ENCODE measurements at regions not wholly inside any gene's neighbourhood (a gene's known extent, or its start where the extent isn't known, plus 50 kb on each side); places are given as distances from the start of the nearest gene placed in this dataset.

- TF ChIP-seq ZBTB33 (IDR thresholded peaks at IDR 0.05) (no peak), CTCF (IDR thresholded peaks at IDR 0.05 in 2 of 3, conservative IDR thresholded peaks at IDR 0.05 in 1 of 3; ENCODE audit: control insufficient read depth in 2 of 3, extremely low read depth in 1 of 3, insufficient read depth in 1 of 3, low read depth in 3 of 3, low read length in 3 of 3) (no peak), SKIL (IDR thresholded peaks at IDR 0.05; ENCODE audit: low read depth, poor library complexity, severe bottlenecking) (no peak), POLR2A (IDR thresholded peaks at IDR 0.05; ENCODE audit: low read depth, low read length) (no peak), BMI1 (IDR thresholded peaks at IDR 0.05; ENCODE audit: borderline replicate concordance) (no peak), EZH2 (IDR thresholded peaks at IDR 0.05; ENCODE audit: borderline replicate concordance, control insufficient read depth, low read depth, low read length) (no peak), POLR2AphosphoS5 (IDR thresholded peaks at IDR 0.05; ENCODE audit: low read length) (no peak), ZBTB4 (CRISPR knock-in tag; IDR thresholded peaks at IDR 0.05) (no peak), EP300 (IDR thresholded peaks at IDR 0.05; ENCODE audit: borderline replicate concordance in 1 of 2, control insufficient read depth in 1 of 2, low read depth in 2 of 2, low read length in 2 of 2) (no peak)
- TF ChIP-seq, protein P1, sequence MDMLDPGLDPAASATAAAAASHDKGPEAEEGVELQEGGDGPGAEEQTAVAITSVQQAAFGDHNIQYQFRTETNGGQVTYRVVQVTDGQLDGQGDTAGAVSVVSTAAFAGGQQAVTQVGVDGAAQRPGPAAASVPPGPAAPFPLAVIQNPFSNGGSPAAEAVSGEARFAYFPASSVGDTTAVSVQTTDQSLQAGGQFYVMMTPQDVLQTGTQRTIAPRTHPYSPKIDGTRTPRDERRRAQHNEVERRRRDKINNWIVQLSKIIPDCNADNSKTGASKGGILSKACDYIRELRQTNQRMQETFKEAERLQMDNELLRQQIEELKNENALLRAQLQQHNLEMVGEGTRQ (IDR thresholded peaks at IDR 0.05; ENCODE audit: borderline replicate concordance, low read depth, low read length) = no peak
- TF ChIP-seq, protein P2, sequence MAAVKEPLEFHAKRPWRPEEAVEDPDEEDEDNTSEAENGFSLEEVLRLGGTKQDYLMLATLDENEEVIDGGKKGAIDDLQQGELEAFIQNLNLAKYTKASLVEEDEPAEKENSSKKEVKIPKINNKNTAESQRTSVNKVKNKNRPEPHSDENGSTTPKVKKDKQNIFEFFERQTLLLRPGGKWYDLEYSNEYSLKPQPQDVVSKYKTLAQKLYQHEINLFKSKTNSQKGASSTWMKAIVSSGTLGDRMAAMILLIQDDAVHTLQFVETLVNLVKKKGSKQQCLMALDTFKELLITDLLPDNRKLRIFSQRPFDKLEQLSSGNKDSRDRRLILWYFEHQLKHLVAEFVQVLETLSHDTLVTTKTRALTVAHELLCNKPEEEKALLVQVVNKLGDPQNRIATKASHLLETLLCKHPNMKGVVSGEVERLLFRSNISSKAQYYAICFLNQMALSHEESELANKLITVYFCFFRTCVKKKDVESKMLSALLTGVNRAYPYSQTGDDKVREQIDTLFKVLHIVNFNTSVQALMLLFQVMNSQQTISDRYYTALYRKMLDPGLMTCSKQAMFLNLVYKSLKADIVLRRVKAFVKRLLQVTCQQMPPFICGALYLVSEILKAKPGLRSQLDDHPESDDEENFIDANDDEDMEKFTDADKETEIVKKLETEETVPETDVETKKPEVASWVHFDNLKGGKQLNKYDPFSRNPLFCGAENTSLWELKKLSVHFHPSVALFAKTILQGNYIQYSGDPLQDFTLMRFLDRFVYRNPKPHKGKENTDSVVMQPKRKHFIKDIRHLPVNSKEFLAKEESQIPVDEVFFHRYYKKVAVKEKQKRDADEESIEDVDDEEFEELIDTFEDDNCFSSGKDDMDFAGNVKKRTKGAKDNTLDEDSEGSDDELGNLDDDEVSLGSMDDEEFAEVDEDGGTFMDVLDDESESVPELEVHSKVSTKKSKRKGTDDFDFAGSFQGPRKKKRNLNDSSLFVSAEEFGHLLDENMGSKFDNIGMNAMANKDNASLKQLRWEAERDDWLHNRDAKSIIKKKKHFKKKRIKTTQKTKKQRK (IDR thresholded peaks at IDR 0.05; ENCODE audit: low read depth, low read length) = no peak
- TF ChIP-seq, protein P3, sequence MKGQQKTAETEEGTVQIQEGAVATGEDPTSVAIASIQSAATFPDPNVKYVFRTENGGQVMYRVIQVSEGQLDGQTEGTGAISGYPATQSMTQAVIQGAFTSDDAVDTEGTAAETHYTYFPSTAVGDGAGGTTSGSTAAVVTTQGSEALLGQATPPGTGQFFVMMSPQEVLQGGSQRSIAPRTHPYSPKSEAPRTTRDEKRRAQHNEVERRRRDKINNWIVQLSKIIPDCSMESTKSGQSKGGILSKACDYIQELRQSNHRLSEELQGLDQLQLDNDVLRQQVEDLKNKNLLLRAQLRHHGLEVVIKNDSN (IDR thresholded peaks at IDR 0.05; ENCODE audit: borderline replicate concordance, extremely low read length, insufficient read depth, low read depth, low read length) = no peak
These were observed 604.0 kb downstream of the ISL1 start for GRCh38 chr5:51987239-51987638.

Measured in GM12878 (cell line).